ENCODE measurements at regions not wholly inside any gene's neighbourhood (a gene's known extent, or its start where the extent isn't known, plus 50 kb on each side); places are given as distances from the start of the nearest gene placed in this dataset.

GRCh38 chr21:27240839-27241238 lies 274.0 kb upstream of the ADAMTS5 start:
- H4K20me1 ChIP-seq (ENCODE audit: insufficient read depth, low read length): no peaks in the 10 kb centered on the region
- intact Hi-C loops (cut with micrococcal nuclease): no loop called here
- Mint-ChIP-seq H3K27ac (no peak overlapping the region), H3K4me1 (no peaks in the 10 kb centered on the region), H3K4me3 (no peak overlapping the region), H3K9me3 (peaks cover 0 to 2% (median 0%) of the 10 kb centered on the region in 7 donors), H3K36me3 (no peaks in the 10 kb centered on the region), H3K27me3 (ENCODE audit: low read depth in 3 of 3) (no peaks in the 10 kb centered on the region)
- H3K4me2 ChIP-seq (replicated peaks; ENCODE audit: extremely low read depth, low read length, poor library complexity, severe bottlenecking): no peak overlapping the region
- WGBS (ENCODE audit: insufficient coverage): no CpG with 5 or more reads among the region's 2 CpGs
- no peak overlapping the region for H3K27ac ChIP-seq (ENCODE audit: low read depth in 1 of 2, low read length in 2 of 2)
- no peak overlapping the region for H2AFZ ChIP-seq (ENCODE audit: insufficient read depth, low read depth, low read length, poor library complexity, severe bottlenecking)
- H3K9ac ChIP-seq (ENCODE audit: insufficient read depth, low read length, poor library complexity, severe bottlenecking): no peak overlapping the region
- H3K36me3 ChIP-seq (replicated peaks in 1 of 2; ENCODE audit: control insufficient read depth in 1 of 2, insufficient read depth in 2 of 2, low read length in 2 of 2): no peaks in the 10 kb centered on the region
- no peaks in the 10 kb centered on the region for H3K79me2 ChIP-seq (ENCODE audit: insufficient read depth, low read length)
- no peaks in the 10 kb centered on the region for H3K4me1 ChIP-seq (ENCODE audit: control insufficient read depth in 1 of 2, insufficient read depth in 2 of 2, low read length in 2 of 2)
- no peak for DNase-seq
- H3K4me3 ChIP-seq (replicated peaks in 1 of 3; ENCODE audit: low read depth in 2 of 3, low read length in 3 of 3): no peak overlapping the region
- TF ChIP-seq CTCF (IDR thresholded peaks at IDR 0.05): no peak
- no peaks in the 10 kb centered on the region for H3K9me3 ChIP-seq (replicated peaks in 1 of 2; ENCODE audit: control insufficient read depth in 1 of 2, insufficient read depth in 1 of 2, low read length in 2 of 2)
- H3K27me3 ChIP-seq (ENCODE audit: control insufficient read depth in 2 of 2, insufficient read depth in 2 of 2, low read length in 2 of 2): no peaks in the 10 kb centered on the region

GRCh38 chr21:27233514-27234115 lies 266.7 kb upstream of the ADAMTS5 start:
- no peak overlapping the region for H2AFZ ChIP-seq (ENCODE audit: insufficient read depth, low read depth, low read length, poor library complexity, severe bottlenecking)
- no peak overlapping the region for H3K27ac ChIP-seq (ENCODE audit: low read depth in 1 of 2, low read length in 2 of 2)
- Mint-ChIP-seq H3K27ac (no peak overlapping the region), H3K9me3 (peaks cover 0 to 2% (median 0%) of the 10 kb centered on the region in 7 donors), H3K36me3 (no peaks in the 10 kb centered on the region), H3K4me3 (no peak overlapping the region), H3K4me1 (no peaks in the 10 kb centered on the region), H3K27me3 (ENCODE audit: low read depth in 3 of 3) (no peaks in the 10 kb centered on the region)
- no peaks in the 10 kb centered on the region for H3K27me3 ChIP-seq (ENCODE audit: control insufficient read depth in 2 of 2, insufficient read depth in 2 of 2, low read length in 2 of 2)
- H3K79me2 ChIP-seq (ENCODE audit: insufficient read depth, low read length): no peaks in the 10 kb centered on the region
- no peak overlapping the region for H3K4me3 ChIP-seq (replicated peaks in 1 of 3; ENCODE audit: low read depth in 2 of 3, low read length in 3 of 3)
- no peaks in the 10 kb centered on the region for H3K4me1 ChIP-seq (ENCODE audit: control insufficient read depth in 1 of 2, insufficient read depth in 2 of 2, low read length in 2 of 2)
- no peaks in the 10 kb centered on the region for H3K36me3 ChIP-seq (replicated peaks in 1 of 2; ENCODE audit: control insufficient read depth in 1 of 2, insufficient read depth in 2 of 2, low read length in 2 of 2)
- H4K20me1 ChIP-seq (ENCODE audit: insufficient read depth, low read length): no peaks in the 10 kb centered on the region
- no peak overlapping the region for H3K4me2 ChIP-seq (replicated peaks; ENCODE audit: extremely low read depth, low read length, poor library complexity, severe bottlenecking)
- no peak for DNase-seq
- WGBS (ENCODE audit: insufficient coverage): no CpG with 5 or more reads among the region's 2 CpGs
- H3K9ac ChIP-seq (ENCODE audit: insufficient read depth, low read length, poor library complexity, severe bottlenecking): no peak overlapping the region
- H3K9me3 ChIP-seq (replicated peaks in 1 of 2; ENCODE audit: control insufficient read depth in 1 of 2, insufficient read depth in 1 of 2, low read length in 2 of 2): no peaks in the 10 kb centered on the region
- intact Hi-C loops (cut with micrococcal nuclease): no loop called here
- no peak for TF ChIP-seq CTCF (IDR thresholded peaks at IDR 0.05)
